AG04450 (cell line): ENCODE measurements at regions not wholly inside any gene's neighbourhood (a gene's known extent, or its start where the extent isn't known, plus 50 kb on each side); places are given as distances from the start of the nearest gene placed in this dataset.

Experiments
- CTCF ChIA-PET: fragments of 300-600, 350-600 bp; formaldehyde crosslinking; extraction: SDS; loops from one replicate; lab custom pipeline; 2022; ENCODE audit warnings: antibody characterized with exemption, inconsistent platforms; lab: Charles Lee
- POLR2A ChIA-PET: fragments of 350-600 bp; formaldehyde crosslinking; extraction: SDS; loops from one replicate; lab custom pipeline; 2021; ENCODE audit warnings: antibody characterized with exemption, inconsistent platforms; lab: Yijun Ruan, JAX
- DNase-seq: peaks from one replicate; pipeline ENCODE4 v3.0.0-alpha.2; 2011; ENCODE audit warnings: low read depth, low spot score
- H3K27ac ChIP-seq: one replicate; pipeline ENCODE4 v1.5.1; 2012; ENCODE audit warnings: low read depth, low read length, control low read depth
- H3K27me3 ChIP-seq: one replicate; pipeline ENCODE4 v1.6.0; 2012; ENCODE audit warnings: low read length; ENCODE audit not compliant: control insufficient read depth, insufficient read depth
- H3K4me3 ChIP-seq: 2 replicates; pipeline ENCODE4 v1.5.1; 2011; ENCODE audit warnings: mild to moderate bottlenecking, low read depth, low read length, control low read depth
- H3K9me3 ChIP-seq: 2 replicates; pipeline ENCODE4 v1.5.1; 2012; ENCODE audit warnings: low read length; ENCODE audit not compliant: control insufficient read depth, insufficient read depth
- TF ChIP-seq, protein P1 (sequence below): IDR thresholded peaks from 2 replicates; pipeline ENCODE4 v1.5.1; 2011; ENCODE audit warnings: low read depth, low read length, control low read depth, inconsistent platforms

- no peaks in the 10 kb centered on the region for H3K27me3 ChIP-seq
- TF ChIP-seq, protein P1, sequence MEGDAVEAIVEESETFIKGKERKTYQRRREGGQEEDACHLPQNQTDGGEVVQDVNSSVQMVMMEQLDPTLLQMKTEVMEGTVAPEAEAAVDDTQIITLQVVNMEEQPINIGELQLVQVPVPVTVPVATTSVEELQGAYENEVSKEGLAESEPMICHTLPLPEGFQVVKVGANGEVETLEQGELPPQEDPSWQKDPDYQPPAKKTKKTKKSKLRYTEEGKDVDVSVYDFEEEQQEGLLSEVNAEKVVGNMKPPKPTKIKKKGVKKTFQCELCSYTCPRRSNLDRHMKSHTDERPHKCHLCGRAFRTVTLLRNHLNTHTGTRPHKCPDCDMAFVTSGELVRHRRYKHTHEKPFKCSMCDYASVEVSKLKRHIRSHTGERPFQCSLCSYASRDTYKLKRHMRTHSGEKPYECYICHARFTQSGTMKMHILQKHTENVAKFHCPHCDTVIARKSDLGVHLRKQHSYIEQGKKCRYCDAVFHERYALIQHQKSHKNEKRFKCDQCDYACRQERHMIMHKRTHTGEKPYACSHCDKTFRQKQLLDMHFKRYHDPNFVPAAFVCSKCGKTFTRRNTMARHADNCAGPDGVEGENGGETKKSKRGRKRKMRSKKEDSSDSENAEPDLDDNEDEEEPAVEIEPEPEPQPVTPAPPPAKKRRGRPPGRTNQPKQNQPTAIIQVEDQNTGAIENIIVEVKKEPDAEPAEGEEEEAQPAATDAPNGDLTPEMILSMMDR: no peak
- no peaks in the 10 kb centered on the region for H3K9me3 ChIP-seq
- POLR2A ChIA-PET: no interaction called here
- no peak overlapping the region for H3K27ac ChIP-seq
- CTCF ChIA-PET: no interaction called here
- DNase-seq: no peak
- H3K4me3 ChIP-seq: no peak overlapping the region
These were observed 1041.4 kb upstream of the FANCL start for GRCh38 chr2:59282374-59283057.

- ChIA-PET CTCF (no interaction called here), POLR2A (no interaction called here)
- no peak overlapping the region for H3K27ac ChIP-seq
- H3K4me3 ChIP-seq: no peak overlapping the region
- no peaks in the 10 kb centered on the region for H3K9me3 ChIP-seq
- no peaks in the 10 kb centered on the region for H3K27me3 ChIP-seq
- TF ChIP-seq, protein P1: no peak
- no peak for DNase-seq
These were observed 1036.5 kb upstream of the FANCL start for GRCh38 chr2:59277671-59278070.

- TF ChIP-seq, protein P1: no peak
- DNase-seq: no peak
- no peaks in the 10 kb centered on the region for H3K27me3 ChIP-seq
- ChIA-PET POLR2A (no interaction called here), CTCF (no interaction called here)
- no peak overlapping the region for H3K27ac ChIP-seq
- H3K4me3 ChIP-seq: no peak overlapping the region
- no peaks in the 10 kb centered on the region for H3K9me3 ChIP-seq
These were observed 1035.8 kb upstream of the FANCL start for GRCh38 chr2:59276917-59277316.

DNA sequence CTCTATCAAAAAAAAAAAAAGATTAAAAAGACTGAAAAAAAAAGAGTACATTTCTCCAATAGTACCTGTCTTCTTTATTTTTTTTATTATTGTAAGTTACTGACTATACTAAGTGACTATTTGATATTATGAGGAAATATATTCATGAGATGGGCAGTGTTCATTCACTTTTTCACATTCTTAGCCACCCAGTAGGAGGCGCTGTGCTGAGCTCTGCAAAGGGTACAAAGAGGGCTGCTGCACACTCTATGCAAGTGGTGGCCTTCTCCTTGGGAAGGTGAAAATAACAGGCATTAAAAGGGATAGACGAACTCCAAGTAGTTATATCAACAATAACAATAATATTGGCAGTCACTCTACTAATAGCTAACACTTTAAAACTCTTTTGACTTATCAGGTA, 1034.9 kb upstream of the FANCL start:
- Histone ChIP-seq H3K27ac (no peak overlapping the region), H3K27me3 (no peaks in the 10 kb centered on the region), H3K4me3 (no peak overlapping the region), H3K9me3 (no peaks in the 10 kb centered on the region)
- TF ChIP-seq, protein P1: no peak
- ChIA-PET POLR2A (no interaction called here), CTCF (interaction anchor here (0.5 kb wide), 1 partner anchor 1292 kb away, joined by 5 read pairs; no protein-coding TSS in a partner anchor)
- no peak for DNase-seq

- ChIA-PET POLR2A (no interaction called here), CTCF (no interaction called here)
- DNase-seq: no peak
- no peak overlapping the region for H3K4me3 ChIP-seq
- TF ChIP-seq, protein P1: no peak
- no peaks in the 10 kb centered on the region for H3K27me3 ChIP-seq
- no peaks in the 10 kb centered on the region for H3K9me3 ChIP-seq
- no peak overlapping the region for H3K27ac ChIP-seq
These were observed 1025.3 kb upstream of the FANCL start for GRCh38 chr2:59266453-59266852.
